K562 (cell line): ENCODE measurements at regions not wholly inside any gene's neighbourhood (a gene's known extent, or its start where the extent isn't known, plus 50 kb on each side); places are given as distances from the start of the nearest gene placed in this dataset.

Experiments
- ATAC-seq: fragments of 200-7000 bp; cut with Tn5 transposase; 3 replicates; pipeline ENCODE4 v1.9.1; 2020; ENCODE audit warnings: moderate library complexity
- BruUV-seq: library from RNA; stranded (reverse); fragments of 400-500 nt; replicated peaks from 2 replicates; lab custom pipeline; 2021; lab: Mats Ljungman, UMichigan
- CTCF ChIA-PET: fragments of 300-600 bp; formaldehyde crosslinking; extraction: SDS; loops from one replicate; lab custom pipeline; 2021; ENCODE audit warnings: low intra/inter-chr PET ratio; lab: Yijun Ruan, JAX
- POLR2A ChIA-PET: fragments of 300-600, 350-650 bp; sonication (Branson Sonifier 250); formaldehyde crosslinking; extraction: SDS; loops from one replicate; lab custom pipeline; 2021; ENCODE audit warnings: antibody characterized with exemption, inconsistent platforms; lab: Yijun Ruan, JAX
- DNase-seq, 4 experiments: peaks; one replicate each; pipeline versions ENCODE4 v3.0.0 to v3.0.0-alpha.2; 2011 to 2018; ENCODE audit warnings: low spot score in 3 of 4, mixed read lengths in 3 of 4; ENCODE audit errors: extremely low read depth in 1 of 4
- FAIRE-seq: peaks from 2 replicates; lab custom pipeline; 2011; peaks lifted over from hg19 to GRCh38; lab: Jason Lieb, UNC
- H2AFZ ChIP-seq: 2 replicates; pipeline ENCODE4 v1.6.0; 2011; ENCODE audit warnings: low read depth, low read length, control low read depth, inconsistent platforms
- H3K27ac ChIP-seq: fragments of 200-600 bp; 3 replicates; pipeline ENCODE4 v1.8.0; 2011; ENCODE audit warnings: low read depth, mild to moderate bottlenecking, control low read depth, inconsistent platforms, low read length, moderate library complexity, mixed read lengths; ENCODE audit errors: extremely low read depth
- H3K27me3 ChIP-seq, 2 experiments: fragments of 300-600 bp in 1 of 2; 2 replicates in 1 of 2; 3 replicates in 1 of 2; pipeline versions ENCODE4 v1.6.0 to v1.8.0; 2011; ENCODE audit warnings: inconsistent platforms in 2 of 2, low read length in 2 of 2, mild to moderate bottlenecking in 1 of 2, mixed read lengths in 1 of 2, moderate library complexity in 1 of 2; ENCODE audit not compliant: control insufficient read depth in 2 of 2, insufficient read depth in 2 of 2
- H3K36me3 ChIP-seq: fragments of 300-600 bp; 3 replicates; pipeline ENCODE4 v1.8.0; 2011; ENCODE audit warnings: mild to moderate bottlenecking, low read length, inconsistent platforms; ENCODE audit not compliant: control insufficient read depth, insufficient read depth
- H3K4me1 ChIP-seq, 2 experiments: fragments of 200-600 bp in 1 of 2; replicated peaks in 1 of 2; 2 replicates in 1 of 2; 3 replicates in 1 of 2; pipeline versions ENCODE4 v1.5.1 to v1.8.0; 2011; ENCODE audit warnings: inconsistent platforms in 2 of 2, low read length in 2 of 2, mild to moderate bottlenecking in 1 of 2, mixed read lengths in 1 of 2, moderate library complexity in 1 of 2; ENCODE audit not compliant: control insufficient read depth in 2 of 2, insufficient read depth in 2 of 2
- H3K4me2 ChIP-seq: 2 replicates; pipeline ENCODE4 v1.6.1; 2011; ENCODE audit warnings: low read length, control low read depth, inconsistent platforms, mixed read lengths; ENCODE audit not compliant: insufficient read depth
- H3K4me3 ChIP-seq: fragments of 200-600 bp; sonication (generic), shearing (Covaris generic); 2 replicates; pipeline ENCODE4 v1.5.1; 2016; ENCODE audit warnings: control low read depth, inconsistent platforms
- H3K79me2 ChIP-seq: fragments of 200-600 bp; 3 replicates; pipeline ENCODE4 v1.8.0; 2011; ENCODE audit warnings: low read length, inconsistent platforms; ENCODE audit not compliant: control insufficient read depth, insufficient read depth
- H3K9ac ChIP-seq, 2 experiments: 2 replicates each; pipeline versions ENCODE4 v1.6.0 to v1.6.1; 2011; ENCODE audit warnings: low read depth in 2 of 2, low read length in 2 of 2, control low read depth in 1 of 2, inconsistent platforms in 1 of 2, mild to moderate bottlenecking in 1 of 2, mixed read lengths in 1 of 2; ENCODE audit not compliant: insufficient read depth in 1 of 2
- H3K9me1 ChIP-seq: one replicate; pipeline ENCODE4 v1.6.0; 2011; ENCODE audit warnings: inconsistent platforms, mild to moderate bottlenecking, low read length, moderate library complexity; ENCODE audit not compliant: control insufficient read depth, insufficient read depth
- H3K9me3 ChIP-seq: replicated peaks from 2 replicates; pipeline ENCODE4 v1.5.1; 2011; ENCODE audit warnings: low read depth, low read length, inconsistent platforms; ENCODE audit not compliant: control insufficient read depth, insufficient read depth
- H4K20me1 ChIP-seq: replicated peaks from 2 replicates; pipeline ENCODE4 v1.6.1; 2011; ENCODE audit warnings: low read length, inconsistent platforms, mixed read lengths; ENCODE audit not compliant: control insufficient read depth, insufficient read depth
- BHLHE40 ChIP-seq: IDR thresholded peaks from 2 replicates; pipeline ENCODE4 v1.6.1; 2011; ENCODE audit warnings: low read length, improper control_type of control experiment
- CCNT2 ChIP-seq: IDR thresholded peaks from 2 replicates; pipeline ENCODE4 v1.6.1; 2011; ENCODE audit warnings: borderline replicate concordance, low read depth, mild to moderate bottlenecking, moderate library complexity, mixed read lengths, low read length; ENCODE audit not compliant: insufficient read length; ENCODE audit errors: extremely low read depth
- JUND ChIP-seq, 2 experiments: IDR thresholded peaks; 2 replicates in 1 of 2; 3 replicates in 1 of 2; pipeline ENCODE4 v1.6.1; 2011; ENCODE audit warnings: borderline replicate concordance in 2 of 2, low read depth in 2 of 2, low read length in 2 of 2, improper control_type of control experiment in 1 of 2, missing biosample characterization in 1 of 2, missing genetic modification characterization in 1 of 2, missing genetic modification reagents in 1 of 2
- NFE2L1 ChIP-seq: fragments of 450-650 bp; IDR thresholded peaks from 2 replicates; pipeline ENCODE4 v1.6.1; 2016; ENCODE audit warnings: missing genetic modification characterization, low read depth, mild to moderate bottlenecking, missing compliant biosample characterization, moderate library complexity, borderline replicate concordance
- NONO ChIP-seq, 2 experiments: fragments of 200-400 bp in 1 of 2; fragments of 450-650 bp in 1 of 2; formaldehyde crosslinking in 1 of 2; IDR thresholded peaks; 2 replicates each; pipeline ENCODE4 v1.6.1; 2017; ENCODE audit warnings: low read depth in 2 of 2, mild to moderate bottlenecking in 2 of 2, moderate library complexity in 2 of 2, low read length in 1 of 2
- SMAD2 ChIP-seq: fragments of 150-350 bp; IDR thresholded peaks from 2 replicates; pipeline ENCODE4 v1.6.1; 2014; ENCODE audit warnings: low read depth, mild to moderate bottlenecking, low read length
- SMARCE1 ChIP-seq: fragments of 450-650 bp; IDR thresholded peaks from 2 replicates; pipeline ENCODE4 v1.7.1; 2016; ENCODE audit warnings: mild to moderate bottlenecking
- SRSF9 ChIP-seq: fragments of 200-400 bp; formaldehyde crosslinking; IDR thresholded peaks from 2 replicates; pipeline ENCODE4 v1.6.1; 2017; ENCODE audit warnings: low read depth, low read length, borderline replicate concordance
- TGIF2 ChIP-seq: sonication (generic); formaldehyde crosslinking; IDR thresholded peaks from 2 replicates; pipeline ENCODE4 v1.8.1; 2022; ENCODE audit warnings: mild to moderate bottlenecking, missing genetic modification reagents, moderate library complexity
- ZFP30 ChIP-seq: fragments of 250-450 bp; sonication (Bioruptor Pico); IDR thresholded peaks from 2 replicates; pipeline ENCODE4 v1.8.0; 2022; ENCODE audit warnings: moderate library complexity, mild to moderate bottlenecking, inconsistent platforms, borderline replicate concordance
- ZNF274 ChIP-seq: IDR thresholded peaks from 2 replicates; pipeline ENCODE4 v1.6.1; 2011; ENCODE audit warnings: low read depth, mild to moderate bottlenecking, low read length, moderate library complexity, borderline replicate concordance
- ZNF75A ChIP-seq: fragments of 450-650 bp; formaldehyde crosslinking; IDR thresholded peaks from 2 replicates; pipeline ENCODE4 v1.4.0; 2020; ENCODE audit warnings: mild to moderate bottlenecking
- WGBS: fragments of 100-300 bp; shearing (Covaris generic); methylation state at CpG from one replicate; pipeline ENCODE4 v1.1.6; 2016; ENCODE audit warnings: low coverage, mixed read lengths; ENCODE audit not compliant: insufficient coverage; ENCODE audit errors: missing lambda C conversion rate; 5-methylcytosine and 5-hydroxymethylcytosine counted together
- in situ Hi-C: fragments of 300-500 bp; cut with MboI; formaldehyde crosslinking; loops from 4 replicates; pipeline ENCODE4 v1.15.0; 2018; ENCODE audit warnings: inconsistent platforms, mixed read lengths
- intact Hi-C: fragments of 100-400 bp; cut with micrococcal nuclease; formaldehyde crosslinking; loops from 2 replicates; pipeline ENCODE4 v1.14.2; 2022
- TF ChIP-seq, protein P1 (sequence below): sonication (generic); formaldehyde crosslinking; IDR thresholded peaks from 2 replicates; pipeline ENCODE4 v1.8.1; 2023; ENCODE audit warnings: mild to moderate bottlenecking, missing genetic modification reagents
- TF ChIP-seq, protein P2 (sequence below): fragments of 250-450 bp; sonication (Bioruptor Pico); IDR thresholded peaks from 2 replicates; pipeline ENCODE4 v1.8.0; 2021; ENCODE audit warnings: moderate library complexity, mild to moderate bottlenecking, inconsistent platforms
- TF ChIP-seq, protein P3 (sequence below): fragments of 250-450 bp; sonication (Bioruptor Pico); IDR thresholded peaks from 2 replicates; pipeline ENCODE4 v1.8.0; 2022; ENCODE audit warnings: moderate library complexity, mild to moderate bottlenecking, inconsistent platforms
- TF ChIP-seq, protein P4 (sequence below): fragments of 250-450 bp; sonication (Bioruptor Pico); IDR thresholded peaks from 2 replicates; pipeline ENCODE4 v1.4.0; 2020; ENCODE audit warnings: mild to moderate bottlenecking, moderate library complexity

DNA sequence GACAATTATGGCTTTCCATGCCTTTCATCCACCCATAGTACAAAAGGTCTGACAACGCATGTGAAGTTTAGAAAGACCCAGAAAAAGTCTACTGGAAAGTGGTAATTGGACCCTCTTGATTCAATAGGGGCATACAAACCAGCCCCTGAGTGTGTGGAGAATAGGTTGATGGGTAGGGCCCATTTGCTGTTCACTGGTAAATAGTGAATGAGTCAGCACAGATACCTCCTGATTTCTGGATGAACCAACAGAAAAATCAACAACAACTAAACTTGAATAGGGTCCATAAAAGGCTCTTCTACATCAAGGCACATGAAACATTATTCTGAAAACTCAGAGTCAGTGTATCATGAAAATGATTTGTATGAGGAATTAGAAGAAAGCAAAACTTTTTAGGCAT lies 235.4 kb upstream of the SLC35B3 start:
- Histone ChIP-seq H3K79me2 (no peaks in the 10 kb centered on the region), H3K36me3 (no peaks in the 10 kb centered on the region), H3K9me3 (no peaks in the 10 kb centered on the region), H3K9ac (no peak overlapping the region), H3K4me1 (no peaks in the 10 kb centered on the region), H3K4me2 (no peak overlapping the region), H3K9me1 (no peaks in the 10 kb centered on the region), H2AFZ (no peak overlapping the region), H3K27ac (no peak overlapping the region), H3K4me3 (no peak overlapping the region), H3K27me3 (no peaks in the 10 kb centered on the region), H4K20me1 (no peaks in the 10 kb centered on the region)
- POLR2A ChIA-PET, result no interaction called here
- FAIRE-seq (no peak), ATAC-seq (no peak), DNase-seq (no peak)
- intact Hi-C loops (no loop called here), in situ Hi-C loops (no loop called here)
- 0% methylated on average over 1 of the region's 1 CpG for WGBS
- CTCF ChIA-PET, result no interaction called here
- no TSS peak for BruUV-seq
- TF ChIP-seq JUND (IDR thresholded peaks at IDR 0.05; ENCODE audit: borderline replicate concordance, low read depth, low read length), result no peak
- no peak for TF ChIP-seq JUND (tag; IDR thresholded peaks at IDR 0.05; ENCODE audit: borderline replicate concordance, low read depth, low read length)
- TF ChIP-seq ZFP30 (CRISPR knock-in tag), result no peak
- no peak for TF ChIP-seq ZNF274
- TF ChIP-seq BHLHE40, result no peak
- TF ChIP-seq NONO (IDR thresholded peaks at IDR 0.05; ENCODE audit: low read depth in 2 of 2, low read length in 1 of 2), result no peak
- no peak for TF ChIP-seq SRSF9
- TF ChIP-seq, protein P1, sequence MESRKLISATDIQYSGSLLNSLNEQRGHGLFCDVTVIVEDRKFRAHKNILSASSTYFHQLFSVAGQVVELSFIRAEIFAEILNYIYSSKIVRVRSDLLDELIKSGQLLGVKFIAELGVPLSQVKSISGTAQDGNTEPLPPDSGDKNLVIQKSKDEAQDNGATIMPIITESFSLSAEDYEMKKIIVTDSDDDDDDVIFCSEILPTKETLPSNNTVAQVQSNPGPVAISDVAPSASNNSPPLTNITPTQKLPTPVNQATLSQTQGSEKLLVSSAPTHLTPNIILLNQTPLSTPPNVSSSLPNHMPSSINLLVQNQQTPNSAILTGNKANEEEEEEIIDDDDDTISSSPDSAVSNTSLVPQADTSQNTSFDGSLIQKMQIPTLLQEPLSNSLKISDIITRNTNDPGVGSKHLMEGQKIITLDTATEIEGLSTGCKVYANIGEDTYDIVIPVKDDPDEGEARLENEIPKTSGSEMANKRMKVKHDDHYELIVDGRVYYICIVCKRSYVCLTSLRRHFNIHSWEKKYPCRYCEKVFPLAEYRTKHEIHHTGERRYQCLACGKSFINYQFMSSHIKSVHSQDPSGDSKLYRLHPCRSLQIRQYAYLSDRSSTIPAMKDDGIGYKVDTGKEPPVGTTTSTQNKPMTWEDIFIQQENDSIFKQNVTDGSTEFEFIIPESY (CRISPR knock-in tag), result no peak
- TF ChIP-seq CCNT2, result no peak
- TF ChIP-seq, protein P2, sequence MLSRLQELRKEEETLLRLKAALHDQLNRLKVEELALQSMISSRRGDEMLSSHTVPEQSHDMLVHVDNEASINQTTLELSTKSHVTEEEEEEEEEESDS (CRISPR knock-in tag), result no peak
- TF ChIP-seq, protein P3, sequence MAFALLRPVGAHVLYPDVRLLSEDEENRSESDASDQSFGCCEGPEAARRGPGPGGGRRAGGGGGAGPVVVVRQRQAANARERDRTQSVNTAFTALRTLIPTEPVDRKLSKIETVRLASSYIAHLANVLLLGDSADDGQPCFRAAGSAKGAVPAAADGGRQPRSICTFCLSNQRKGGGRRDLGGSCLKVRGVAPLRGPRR (CRISPR knock-in tag), result no peak
- TF ChIP-seq ZNF75A (CRISPR knock-in tag), result no peak
- TF ChIP-seq SMAD2, result no peak
- TF ChIP-seq NFE2L1 (tag), result no peak
- TF ChIP-seq, protein P4, sequence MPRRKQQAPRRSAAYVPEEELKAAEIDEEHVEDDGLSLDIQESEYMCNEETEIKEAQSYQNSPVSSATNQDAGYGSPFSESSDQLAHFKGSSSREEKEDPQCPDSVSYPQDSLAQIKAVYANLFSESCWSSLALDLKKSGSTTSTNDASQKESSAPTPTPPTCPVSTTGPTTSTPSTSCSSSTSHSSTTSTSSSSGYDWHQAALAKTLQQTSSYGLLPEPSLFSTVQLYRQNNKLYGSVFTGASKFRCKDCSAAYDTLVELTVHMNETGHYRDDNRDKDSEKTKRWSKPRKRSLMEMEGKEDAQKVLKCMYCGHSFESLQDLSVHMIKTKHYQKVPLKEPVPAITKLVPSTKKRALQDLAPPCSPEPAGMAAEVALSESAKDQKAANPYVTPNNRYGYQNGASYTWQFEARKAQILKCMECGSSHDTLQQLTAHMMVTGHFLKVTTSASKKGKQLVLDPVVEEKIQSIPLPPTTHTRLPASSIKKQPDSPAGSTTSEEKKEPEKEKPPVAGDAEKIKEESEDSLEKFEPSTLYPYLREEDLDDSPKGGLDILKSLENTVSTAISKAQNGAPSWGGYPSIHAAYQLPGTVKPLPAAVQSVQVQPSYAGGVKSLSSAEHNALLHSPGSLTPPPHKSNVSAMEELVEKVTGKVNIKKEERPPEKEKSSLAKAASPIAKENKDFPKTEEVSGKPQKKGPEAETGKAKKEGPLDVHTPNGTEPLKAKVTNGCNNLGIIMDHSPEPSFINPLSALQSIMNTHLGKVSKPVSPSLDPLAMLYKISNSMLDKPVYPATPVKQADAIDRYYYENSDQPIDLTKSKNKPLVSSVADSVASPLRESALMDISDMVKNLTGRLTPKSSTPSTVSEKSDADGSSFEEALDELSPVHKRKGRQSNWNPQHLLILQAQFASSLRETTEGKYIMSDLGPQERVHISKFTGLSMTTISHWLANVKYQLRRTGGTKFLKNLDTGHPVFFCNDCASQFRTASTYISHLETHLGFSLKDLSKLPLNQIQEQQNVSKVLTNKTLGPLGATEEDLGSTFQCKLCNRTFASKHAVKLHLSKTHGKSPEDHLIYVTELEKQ (CRISPR knock-in tag), result no peak
- TF ChIP-seq TGIF2 (CRISPR knock-in tag), result no peak
- TF ChIP-seq SMARCE1, result no peak
